Calu3 (cell line): ENCODE measurements at regions not wholly inside any gene's neighbourhood (a gene's known extent, or its start where the extent isn't known, plus 50 kb on each side); places are given as distances from the start of the nearest gene placed in this dataset.

Experiments
- BruUV-seq: library from RNA; stranded (reverse); fragments of 400-500 nt; replicated peaks from 2 replicates; lab custom pipeline; 2021; lab: Mats Ljungman, UMichigan
- CTCF ChIA-PET: fragments of 300-600 bp; sonication (Branson Sonifier 250); formaldehyde crosslinking; loops from one replicate; lab custom pipeline; 2022; ENCODE audit warnings: antibody characterized with exemption; lab: Charles Lee
- DNase-seq: peaks from one replicate; pipeline ENCODE4 v3.0.0; 2022
- H3K27ac Mint-ChIP-seq: one replicate; pipeline ENCODE4 v1.8.0; 2022; ENCODE audit warnings: mixed read lengths; ENCODE audit not compliant: unreplicated experiment
- H3K27me3 Mint-ChIP-seq: one replicate; pipeline ENCODE4 v1.8.0; 2022; ENCODE audit warnings: mixed read lengths; ENCODE audit not compliant: unreplicated experiment
- H3K36me3 Mint-ChIP-seq: one replicate; pipeline ENCODE4 v1.8.0; 2022; ENCODE audit warnings: mild to moderate bottlenecking, moderate library complexity, mixed read lengths; ENCODE audit not compliant: insufficient read depth, unreplicated experiment
- H3K4me1 Mint-ChIP-seq: one replicate; pipeline ENCODE4 v1.8.0; 2022; ENCODE audit warnings: mild to moderate bottlenecking, low read depth, mixed read lengths; ENCODE audit not compliant: unreplicated experiment
- H3K4me3 Mint-ChIP-seq: one replicate; pipeline ENCODE4 v1.8.0; 2022; ENCODE audit warnings: mild to moderate bottlenecking, low read depth, moderate library complexity, mixed read lengths; ENCODE audit not compliant: unreplicated experiment
- H3K9me3 Mint-ChIP-seq: one replicate; pipeline ENCODE4 v1.8.0; 2022; ENCODE audit warnings: low read depth, mixed read lengths; ENCODE audit not compliant: unreplicated experiment
- CTCF ChIP-seq: fragments of 200-600 bp; IDR thresholded peaks from one replicate; pipeline ENCODE4 v1.8.0; 2022; ENCODE audit warnings: antibody characterized with exemption; ENCODE audit not compliant: unreplicated experiment
- intact Hi-C: fragments of 100-400 bp; cut with micrococcal nuclease; formaldehyde crosslinking; loops from one replicate; pipeline ENCODE4 v1.10.0; 2022; ENCODE audit not compliant: unreplicated experiment

GRCh38 chr2:186433777-186434432 is 52.2 kb upstream of the ZC3H15 start:
- CTCF ChIA-PET: interaction anchor here (0.6 kb wide), 1 partner anchor 156 kb away, joined by 7 read pairs; the partner anchor contains the start of gene ITGAV
- peaks cover 4% of the 10 kb centered on the region for H3K4me1 Mint-ChIP-seq
- no peak overlapping the region for H3K27ac Mint-ChIP-seq
- H3K36me3 Mint-ChIP-seq: no peaks in the 10 kb centered on the region
- intact Hi-C loops: no loop called here
- BruUV-seq: no TSS peak
- H3K4me3 Mint-ChIP-seq: no peak overlapping the region
- no peaks in the 10 kb centered on the region for H3K27me3 Mint-ChIP-seq
- DNase-seq: no peak
- no peak for TF ChIP-seq CTCF
- peaks cover 2% of the 10 kb centered on the region for H3K9me3 Mint-ChIP-seq
